ENCODE measurements at regions not wholly inside any gene's neighbourhood (a gene's known extent, or its start where the extent isn't known, plus 50 kb on each side); places are given as distances from the start of the nearest gene placed in this dataset.

DNA sequence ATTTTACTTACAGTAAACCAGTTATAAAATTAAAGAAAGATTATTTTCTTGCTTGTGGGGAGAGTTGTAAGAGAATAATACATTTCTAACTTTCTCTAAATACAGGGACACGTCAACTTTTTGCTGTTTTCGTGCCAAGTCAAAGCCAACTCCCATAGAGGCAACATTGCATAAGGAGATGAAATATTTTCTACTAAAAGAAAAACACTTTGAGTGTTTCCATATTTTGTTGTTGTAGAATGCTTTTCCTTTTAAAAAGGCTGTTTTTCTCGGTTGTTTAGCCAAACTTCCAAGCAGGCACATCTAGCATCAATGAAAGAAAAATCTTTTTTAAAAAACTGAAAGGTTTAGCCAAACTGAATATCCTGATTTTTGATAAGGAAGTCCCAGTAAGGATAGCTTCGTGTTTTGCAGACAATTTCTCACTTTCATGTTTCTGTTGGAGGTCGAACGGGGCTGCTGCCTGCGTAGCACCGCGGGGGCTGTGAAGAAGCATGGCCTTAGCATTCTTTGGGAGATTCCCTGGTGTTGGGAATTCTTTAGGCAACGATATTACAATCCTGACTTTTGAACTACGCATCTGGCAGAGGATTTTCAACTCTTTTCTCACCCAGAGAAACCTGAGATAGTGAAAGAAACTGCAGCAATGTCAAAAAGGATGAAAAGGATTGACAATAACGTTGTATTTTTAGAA is 108.1 kb upstream of the FBXL7 start:
- no peak overlapping the region for H3K4me3 ChIP-seq (ENCODE audit: low read depth in 1 of 2, low read length in 1 of 2)
- no peaks in the 10 kb centered on the region for H3K36me3 ChIP-seq
- H3K9me3 ChIP-seq = no peaks in the 10 kb centered on the region
- TF ChIP-seq, protein P1, sequence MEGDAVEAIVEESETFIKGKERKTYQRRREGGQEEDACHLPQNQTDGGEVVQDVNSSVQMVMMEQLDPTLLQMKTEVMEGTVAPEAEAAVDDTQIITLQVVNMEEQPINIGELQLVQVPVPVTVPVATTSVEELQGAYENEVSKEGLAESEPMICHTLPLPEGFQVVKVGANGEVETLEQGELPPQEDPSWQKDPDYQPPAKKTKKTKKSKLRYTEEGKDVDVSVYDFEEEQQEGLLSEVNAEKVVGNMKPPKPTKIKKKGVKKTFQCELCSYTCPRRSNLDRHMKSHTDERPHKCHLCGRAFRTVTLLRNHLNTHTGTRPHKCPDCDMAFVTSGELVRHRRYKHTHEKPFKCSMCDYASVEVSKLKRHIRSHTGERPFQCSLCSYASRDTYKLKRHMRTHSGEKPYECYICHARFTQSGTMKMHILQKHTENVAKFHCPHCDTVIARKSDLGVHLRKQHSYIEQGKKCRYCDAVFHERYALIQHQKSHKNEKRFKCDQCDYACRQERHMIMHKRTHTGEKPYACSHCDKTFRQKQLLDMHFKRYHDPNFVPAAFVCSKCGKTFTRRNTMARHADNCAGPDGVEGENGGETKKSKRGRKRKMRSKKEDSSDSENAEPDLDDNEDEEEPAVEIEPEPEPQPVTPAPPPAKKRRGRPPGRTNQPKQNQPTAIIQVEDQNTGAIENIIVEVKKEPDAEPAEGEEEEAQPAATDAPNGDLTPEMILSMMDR (IDR thresholded peaks at IDR 0.05) = no peak
- no peaks in the 10 kb centered on the region for H3K27me3 ChIP-seq
- no peak overlapping the region for H3K27ac ChIP-seq
- H3K4me1 ChIP-seq (ENCODE audit: control insufficient read depth in 1 of 2, insufficient read depth in 1 of 2, low read depth in 1 of 2, low read length in 1 of 2) = no peaks in the 10 kb centered on the region

DNA sequence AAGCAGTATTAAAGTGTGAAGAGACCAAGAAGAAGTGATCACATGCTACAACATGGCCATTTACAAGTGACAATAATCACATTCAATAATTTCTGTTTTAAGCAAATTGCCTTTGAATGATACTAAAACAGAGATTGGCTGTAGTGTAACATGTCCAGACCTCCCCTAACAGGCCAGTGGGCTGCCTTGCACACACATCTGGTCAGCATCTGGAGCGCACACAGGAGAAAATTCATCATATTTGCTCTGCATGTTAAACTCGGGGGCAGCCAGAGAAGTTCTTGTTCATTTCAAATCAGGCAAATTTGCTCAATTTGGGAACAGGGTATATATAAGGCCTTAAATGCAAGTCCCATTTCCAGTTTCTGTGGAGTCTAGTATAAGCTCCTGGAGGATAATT is 111.1 kb upstream of the FBXL7 start:
- TF ChIP-seq, protein P1 (IDR thresholded peaks at IDR 0.05) = no peak
- H3K4me3 ChIP-seq (ENCODE audit: low read depth in 1 of 2, low read length in 1 of 2) = no peak overlapping the region
- no peaks in the 10 kb centered on the region for H3K4me1 ChIP-seq (ENCODE audit: control insufficient read depth in 1 of 2, insufficient read depth in 1 of 2, low read depth in 1 of 2, low read length in 1 of 2)
- H3K9me3 ChIP-seq = no peaks in the 10 kb centered on the region
- H3K36me3 ChIP-seq = no peaks in the 10 kb centered on the region
- H3K27me3 ChIP-seq = no peaks in the 10 kb centered on the region
- H3K27ac ChIP-seq = no peak overlapping the region

DNA sequence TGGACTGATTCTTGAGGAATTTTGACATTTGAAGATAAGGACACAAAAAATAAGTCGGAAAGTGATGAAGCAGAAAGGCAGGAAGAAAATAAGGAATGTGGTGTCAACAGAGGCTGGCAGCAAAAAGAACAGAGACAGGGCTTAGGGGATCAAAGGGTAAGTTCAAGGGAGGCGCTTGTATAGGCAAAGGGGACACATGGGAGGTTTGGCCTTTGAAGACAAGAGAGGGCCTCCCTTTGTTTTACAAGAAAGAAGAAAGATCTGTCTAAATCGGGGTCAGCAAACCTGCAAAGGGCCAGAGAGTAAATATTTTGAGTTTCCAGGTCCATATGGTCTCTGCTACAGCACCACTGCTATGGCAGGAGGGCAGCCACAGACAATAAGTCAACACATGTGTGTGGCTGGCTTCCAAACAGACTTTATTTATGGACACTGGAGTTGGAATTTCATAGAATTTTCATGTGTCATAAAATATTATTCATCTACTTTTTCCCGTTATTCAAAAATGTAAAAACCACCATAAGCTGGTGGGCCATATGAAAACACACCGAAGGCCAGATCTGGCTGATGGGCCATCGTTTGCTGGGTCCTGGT is 112.0 kb upstream of the FBXL7 start:
- no peaks in the 10 kb centered on the region for H3K4me1 ChIP-seq (ENCODE audit: control insufficient read depth in 1 of 2, insufficient read depth in 1 of 2, low read depth in 1 of 2, low read length in 1 of 2)
- no peaks in the 10 kb centered on the region for H3K9me3 ChIP-seq
- H3K27ac ChIP-seq = no peak overlapping the region
- no peak overlapping the region for H3K4me3 ChIP-seq (ENCODE audit: low read depth in 1 of 2, low read length in 1 of 2)
- TF ChIP-seq, protein P1 (IDR thresholded peaks at IDR 0.05) = no peak
- no peaks in the 10 kb centered on the region for H3K36me3 ChIP-seq
- H3K27me3 ChIP-seq = no peaks in the 10 kb centered on the region

GRCh38 chr5:15386122-15386521 is 113.9 kb upstream of the FBXL7 start:
- Histone ChIP-seq H3K36me3 (no peaks in the 10 kb centered on the region), H3K4me3 (ENCODE audit: low read depth in 1 of 2, low read length in 1 of 2) (no peak overlapping the region), H3K27ac (no peak overlapping the region), H3K27me3 (no peaks in the 10 kb centered on the region), H3K4me1 (ENCODE audit: control insufficient read depth in 1 of 2, insufficient read depth in 1 of 2, low read depth in 1 of 2, low read length in 1 of 2) (no peaks in the 10 kb centered on the region), H3K9me3 (no peaks in the 10 kb centered on the region)
- TF ChIP-seq, protein P1 (IDR thresholded peaks at IDR 0.05) = no peak

DNA sequence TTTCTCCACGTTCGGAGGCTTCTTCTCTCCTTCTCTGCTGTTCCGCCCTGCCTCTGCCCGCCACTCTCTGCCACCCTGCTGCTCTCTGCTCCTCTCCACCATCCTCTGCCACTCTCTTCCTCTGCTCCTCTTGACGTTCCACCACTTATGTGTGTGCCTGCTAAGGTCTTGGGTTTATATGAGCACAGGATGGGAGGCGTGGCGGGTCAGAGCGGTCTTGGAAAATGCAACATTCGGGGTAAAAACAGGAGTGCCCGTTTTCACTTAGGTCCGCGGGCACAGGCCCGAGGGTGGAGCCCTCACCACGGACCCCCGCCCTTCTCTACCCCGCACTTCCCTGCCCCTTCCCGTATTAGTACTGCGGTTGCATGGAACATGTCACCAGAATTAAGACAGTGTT is 114.4 kb upstream of the FBXL7 start:
- Histone ChIP-seq H3K36me3 (no peaks in the 10 kb centered on the region), H3K27me3 (no peaks in the 10 kb centered on the region), H3K4me3 (ENCODE audit: low read depth in 1 of 2, low read length in 1 of 2) (no peak overlapping the region), H3K9me3 (no peaks in the 10 kb centered on the region), H3K4me1 (ENCODE audit: control insufficient read depth in 1 of 2, insufficient read depth in 1 of 2, low read depth in 1 of 2, low read length in 1 of 2) (no peaks in the 10 kb centered on the region), H3K27ac (no peak overlapping the region)
- TF ChIP-seq, protein P1 (IDR thresholded peaks at IDR 0.05) = no peak

Data from neutrophil (primary cell).